Endothelial cell of umbilical vein (primary cell): ENCODE measurements at regions not wholly inside any gene's neighbourhood (a gene's known extent, or its start where the extent isn't known, plus 50 kb on each side); places are given as distances from the start of the nearest gene placed in this dataset.

ENCODE experiments used
- BruUV-seq: library from RNA; stranded (reverse); fragments of 400-500 nt; replicated peaks from 2 replicates; lab custom pipeline; 2021; lab: Mats Ljungman, UMichigan
- CTCF ChIA-PET: fragments of 300-600, 350-600 bp; sonication (Branson Sonifier 250); formaldehyde crosslinking; loops from one replicate; lab custom pipeline; 2021; ENCODE audit warnings: antibody characterized with exemption, inconsistent platforms; lab: Charles Lee
- POLR2A ChIA-PET: fragments of 300-600, 350-600 bp; sonication (Branson Sonifier 250); formaldehyde crosslinking; loops from one replicate; lab custom pipeline; 2021; ENCODE audit warnings: antibody characterized with exemption, inconsistent platforms; lab: Charles Lee
- DNase-seq: peaks from one replicate; pipeline ENCODE4 v3.0.0-alpha.2; 2011; ENCODE audit warnings: low read depth, low spot score
- FAIRE-seq: peaks from 2 replicates; lab custom pipeline; 2011; peaks lifted over from hg19 to GRCh38; lab: Jason Lieb, UNC
- H2AFZ ChIP-seq: 2 replicates; pipeline ENCODE4 v1.6.0; 2012; ENCODE audit warnings: low read depth, low read length, control low read depth, inconsistent platforms
- H3K27ac ChIP-seq: 2 replicates; pipeline ENCODE4 v1.5.1; 2011; ENCODE audit warnings: low read depth, mild to moderate bottlenecking, control low read depth, low read length, moderate library complexity; ENCODE audit not compliant: insufficient read depth
- H3K27me3 ChIP-seq, 2 experiments: 2 replicates each; pipeline versions ENCODE4 v1.6.0 to v1.6.1; 2011; ENCODE audit warnings: low read length in 2 of 2, mixed read lengths in 1 of 2; ENCODE audit not compliant: control insufficient read depth in 2 of 2, insufficient read depth in 2 of 2
- H3K36me3 ChIP-seq, 2 experiments: 2 replicates in 1 of 2; 3 replicates in 1 of 2; pipeline ENCODE4 v1.5.1; 2011; ENCODE audit warnings: low read length in 2 of 2, mild to moderate bottlenecking in 1 of 2, moderate library complexity in 1 of 2; ENCODE audit not compliant: control insufficient read depth in 2 of 2, insufficient read depth in 2 of 2; ENCODE audit errors: extremely low read depth in 1 of 2
- H3K4me1 ChIP-seq: 3 replicates; pipeline ENCODE4 v1.5.1; 2011; ENCODE audit warnings: mild to moderate bottlenecking, low read length; ENCODE audit not compliant: control insufficient read depth, insufficient read depth; ENCODE audit errors: extremely low read depth
- H3K4me2 ChIP-seq: 2 replicates; pipeline ENCODE4 v1.6.1; 2011; ENCODE audit warnings: low read length, control low read depth, mixed read lengths; ENCODE audit not compliant: insufficient read depth
- H3K4me3 ChIP-seq, 3 experiments: fragments of 200-600 bp in 1 of 3; sonication (generic), shearing (Covaris generic) in 1 of 3; replicated peaks in 1 of 3; 2 replicates each; pipeline ENCODE4 v1.5.1; 2011 to 2016; ENCODE audit warnings: control low read depth in 3 of 3, low read length in 3 of 3, mild to moderate bottlenecking in 2 of 3, inconsistent platforms in 1 of 3, low read depth in 1 of 3, moderate library complexity in 1 of 3; ENCODE audit not compliant: insufficient read depth in 1 of 3
- H3K79me2 ChIP-seq: 2 replicates; pipeline ENCODE4 v1.6.0; 2012; ENCODE audit warnings: low read length, inconsistent platforms; ENCODE audit not compliant: control insufficient read depth, insufficient read depth
- H3K9ac ChIP-seq: replicated peaks from 2 replicates; pipeline ENCODE3; 2011; ENCODE audit warnings: low read length, control low read depth; ENCODE audit not compliant: insufficient read depth; ENCODE audit errors: extremely low read depth
- H3K9me1 ChIP-seq: replicated peaks from 3 replicates; pipeline ENCODE4 v1.6.0; 2011; ENCODE audit warnings: mild to moderate bottlenecking, low read length; ENCODE audit not compliant: control insufficient read depth, insufficient read depth; ENCODE audit errors: extremely low read depth
- H3K9me3 ChIP-seq: replicated peaks from 2 replicates; pipeline ENCODE4 v1.5.1; 2012; ENCODE audit warnings: low read length, inconsistent platforms; ENCODE audit not compliant: control insufficient read depth, insufficient read depth
- H4K20me1 ChIP-seq: replicated peaks from 2 replicates; pipeline ENCODE3; 2011; ENCODE audit warnings: mild to moderate bottlenecking, low read length; ENCODE audit not compliant: control insufficient read depth, insufficient read depth; ENCODE audit errors: extremely low read depth
- EZH2 ChIP-seq: IDR thresholded peaks from 2 replicates; pipeline ENCODE4 v1.6.1; 2012; ENCODE audit warnings: borderline replicate concordance, low read depth, mild to moderate bottlenecking, moderate library complexity, low read length, inconsistent platforms; ENCODE audit not compliant: severe bottlenecking
- FOS ChIP-seq: IDR thresholded peaks from 2 replicates; pipeline ENCODE4 v1.6.1; 2011; ENCODE audit warnings: mild to moderate bottlenecking, low read length, moderate library complexity, borderline replicate concordance; ENCODE audit not compliant: insufficient read depth
- GATA2 ChIP-seq: IDR thresholded peaks from 2 replicates; pipeline ENCODE4 v1.7.0; 2011; ENCODE audit warnings: low read depth, mild to moderate bottlenecking, moderate library complexity, mixed read lengths, low read length; ENCODE audit not compliant: insufficient read length, insufficient read depth
- JUN ChIP-seq: IDR thresholded peaks from 2 replicates; pipeline ENCODE4 v1.6.1; 2011; ENCODE audit warnings: borderline replicate concordance, low read depth; ENCODE audit not compliant: insufficient read length, insufficient read depth
- MYC ChIP-seq: IDR thresholded peaks from one replicate; pipeline ENCODE4 v1.6.1; 2011; ENCODE audit warnings: mild to moderate bottlenecking, low read depth, low read length
- POLR2A ChIP-seq: IDR thresholded peaks from 2 replicates; pipeline ENCODE4 v1.6.1; 2012; ENCODE audit warnings: low read depth, mild to moderate bottlenecking, control low read depth, low read length
- POLR2AphosphoS5 ChIP-seq: IDR thresholded peaks from 2 replicates; pipeline ENCODE4 v1.6.1; 2012; ENCODE audit warnings: low read depth, mild to moderate bottlenecking, control low read depth, low read length, moderate library complexity; ENCODE audit not compliant: insufficient read depth
- dilution Hi-C: fragments of 300-500 bp; cut with MboI; formaldehyde crosslinking; loops from one replicate; pipeline ENCODE4 v1.15.0; 2019; ENCODE audit warnings: low sequenced_read_pairs; ENCODE audit not compliant: extremely low pct_ligation_motif_present
- intact Hi-C: fragments of 100-400 bp; cut with micrococcal nuclease; formaldehyde crosslinking; loops from one replicate; pipeline ENCODE4 v1.10.0; 2022
- TF ChIP-seq, protein P1 (sequence below), 2 donors: IDR thresholded peaks; 1 replicate in 1 of 2; 2 replicates in 1 of 2; pipeline ENCODE4 v1.5.1; 2011; ENCODE audit warnings: low read length in 2 of 2, mild to moderate bottlenecking in 2 of 2, moderate library complexity in 2 of 2, control low read depth in 1 of 2, inconsistent platforms in 1 of 2, low read depth in 1 of 2; ENCODE audit not compliant: insufficient read depth in 1 of 2; ENCODE audit errors: extremely low read depth in 1 of 2
- TF ChIP-seq, protein P2 (sequence below): IDR thresholded peaks from 2 replicates; pipeline ENCODE4 v1.6.1; 2011; ENCODE audit not compliant: insufficient read depth, insufficient read length

DNA sequence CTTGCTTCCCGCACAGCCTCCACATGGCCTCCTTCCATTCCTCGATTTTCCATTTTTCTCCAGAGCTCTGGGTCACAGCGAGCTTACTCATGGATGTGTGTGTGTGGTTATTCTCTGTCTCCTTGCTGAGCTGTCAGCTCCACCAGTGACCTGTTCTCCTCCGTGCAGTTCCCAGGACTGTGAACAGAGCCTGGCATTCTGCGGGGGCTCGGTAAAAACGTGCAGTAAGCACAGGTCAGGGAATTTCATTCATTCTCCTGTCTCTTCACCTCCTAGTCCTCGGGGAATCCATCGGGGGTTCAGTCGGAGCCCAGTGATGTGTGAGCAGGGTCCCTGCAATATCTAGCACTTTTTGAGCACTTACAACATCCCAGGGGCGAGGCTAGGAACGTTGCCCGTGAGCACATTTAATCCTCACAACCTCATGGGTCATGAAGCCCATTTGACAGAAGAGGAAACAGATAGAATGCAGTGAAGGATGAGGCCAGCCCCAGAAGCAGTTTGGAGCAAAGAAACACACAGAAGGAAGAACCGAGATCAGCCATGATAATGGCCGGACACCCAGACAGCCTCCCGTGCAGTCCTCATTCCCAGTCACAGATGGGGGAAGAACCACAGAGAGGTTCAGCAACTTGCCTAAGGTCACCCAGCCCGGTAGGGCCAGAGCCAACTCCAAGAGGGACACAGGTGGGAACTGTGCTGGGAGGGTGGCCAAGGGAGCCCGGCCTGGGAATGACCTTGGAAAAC, 183.2 kb upstream of the GSE1 start:
- Histone ChIP-seq H2AFZ (no peak overlapping the region), H3K4me1 (no peaks in the 10 kb centered on the region)

More for the DNA sequence above, 183.2 kb upstream of the GSE1 start:
- DNase-seq (no peak), FAIRE-seq (no peak)
- ChIA-PET CTCF (interaction anchor here (0.9 to 2.1 kb wide), 3 partner anchors 14 to 315 kb away, joined by 3 to 7 read pairs (median 5); no protein-coding TSS in a partner anchor), POLR2A (no interaction called here)
- dilution Hi-C loops, result no loop called here
- no TSS peak for BruUV-seq
- Histone ChIP-seq H3K9me3 (no peaks in the 10 kb centered on the region), H4K20me1 (no peaks in the 10 kb centered on the region), H3K27me3 (no peaks in the 10 kb centered on the region), H3K9me1 (no peaks in the 10 kb centered on the region), H3K9ac (no peak overlapping the region), H3K4me3 (no peak overlapping the region), H3K27ac (no peak overlapping the region), H3K4me2 (no peak overlapping the region), H3K36me3 (no peaks in the 10 kb centered on the region), H3K79me2 (no peaks in the 10 kb centered on the region)
- no peak for TF ChIP-seq POLR2A
- TF ChIP-seq GATA2, result no peak
- TF ChIP-seq, protein P1, sequence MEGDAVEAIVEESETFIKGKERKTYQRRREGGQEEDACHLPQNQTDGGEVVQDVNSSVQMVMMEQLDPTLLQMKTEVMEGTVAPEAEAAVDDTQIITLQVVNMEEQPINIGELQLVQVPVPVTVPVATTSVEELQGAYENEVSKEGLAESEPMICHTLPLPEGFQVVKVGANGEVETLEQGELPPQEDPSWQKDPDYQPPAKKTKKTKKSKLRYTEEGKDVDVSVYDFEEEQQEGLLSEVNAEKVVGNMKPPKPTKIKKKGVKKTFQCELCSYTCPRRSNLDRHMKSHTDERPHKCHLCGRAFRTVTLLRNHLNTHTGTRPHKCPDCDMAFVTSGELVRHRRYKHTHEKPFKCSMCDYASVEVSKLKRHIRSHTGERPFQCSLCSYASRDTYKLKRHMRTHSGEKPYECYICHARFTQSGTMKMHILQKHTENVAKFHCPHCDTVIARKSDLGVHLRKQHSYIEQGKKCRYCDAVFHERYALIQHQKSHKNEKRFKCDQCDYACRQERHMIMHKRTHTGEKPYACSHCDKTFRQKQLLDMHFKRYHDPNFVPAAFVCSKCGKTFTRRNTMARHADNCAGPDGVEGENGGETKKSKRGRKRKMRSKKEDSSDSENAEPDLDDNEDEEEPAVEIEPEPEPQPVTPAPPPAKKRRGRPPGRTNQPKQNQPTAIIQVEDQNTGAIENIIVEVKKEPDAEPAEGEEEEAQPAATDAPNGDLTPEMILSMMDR (IDR thresholded peaks at IDR 0.05; ENCODE audit: extremely low read depth in 1 of 2, insufficient read depth in 1 of 2, low read depth in 1 of 2, low read length in 2 of 2), result no peak
- no peak for TF ChIP-seq EZH2
- TF ChIP-seq, protein P2, sequence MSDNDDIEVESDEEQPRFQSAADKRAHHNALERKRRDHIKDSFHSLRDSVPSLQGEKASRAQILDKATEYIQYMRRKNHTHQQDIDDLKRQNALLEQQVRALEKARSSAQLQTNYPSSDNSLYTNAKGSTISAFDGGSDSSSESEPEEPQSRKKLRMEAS, result no peak
- TF ChIP-seq JUN, result no peak
- TF ChIP-seq MYC, result no peak
- no peak for TF ChIP-seq POLR2AphosphoS5
- no peak for TF ChIP-seq FOS
- intact Hi-C loops, result no loop called here
